Spinal cord (tissue), 9 donors: ENCODE measurements at regions not wholly inside any gene's neighbourhood (a gene's known extent, or its start where the extent isn't known, plus 50 kb on each side); places are given as distances from the start of the nearest gene placed in this dataset.
A peak's percentile ranks its signal among the peaks of the same experiment; 100 is the strongest.

Source experiments
- DNase-seq, 6 donors: peaks; one replicate each; pipeline versions ENCODE4 v3.0.0 to v3.0.0-alpha.2; 2013 to 2015; ENCODE audit warnings: low spot score in 6 of 6, low read depth in 4 of 6
- H3K27ac ChIP-seq: one replicate; pipeline ENCODE4 v1.5.1; 2013; ENCODE audit warnings: low read depth, low read length, control low read depth
- H3K27me3 ChIP-seq: one replicate; pipeline ENCODE4 v1.6.1; 2013; ENCODE audit warnings: low read length; ENCODE audit not compliant: control insufficient read depth, insufficient read depth
- H3K36me3 ChIP-seq: one replicate; pipeline ENCODE4 v1.6.1; 2013; ENCODE audit warnings: low read length; ENCODE audit not compliant: control insufficient read depth, insufficient read depth
- H3K4me1 ChIP-seq: one replicate; pipeline ENCODE4 v1.6.1; 2013; ENCODE audit warnings: low read length; ENCODE audit not compliant: control insufficient read depth, insufficient read depth
- H3K4me3 ChIP-seq: one replicate; pipeline ENCODE4 v1.5.1; 2013; ENCODE audit warnings: low read depth, low read length, control low read depth
- H3K9me3 ChIP-seq: one replicate; pipeline ENCODE4 v1.6.1; 2013; ENCODE audit warnings: low read length; ENCODE audit not compliant: control insufficient read depth, insufficient read depth
- WGBS: methylation state at CpG from one replicate; pipeline ENCODE4 v1.1.5; 2013; ENCODE audit warnings: missing lambda C conversion rate; ENCODE audit not compliant: insufficient coverage; 5-methylcytosine and 5-hydroxymethylcytosine counted together
- donor health status: healthy.

DNA sequence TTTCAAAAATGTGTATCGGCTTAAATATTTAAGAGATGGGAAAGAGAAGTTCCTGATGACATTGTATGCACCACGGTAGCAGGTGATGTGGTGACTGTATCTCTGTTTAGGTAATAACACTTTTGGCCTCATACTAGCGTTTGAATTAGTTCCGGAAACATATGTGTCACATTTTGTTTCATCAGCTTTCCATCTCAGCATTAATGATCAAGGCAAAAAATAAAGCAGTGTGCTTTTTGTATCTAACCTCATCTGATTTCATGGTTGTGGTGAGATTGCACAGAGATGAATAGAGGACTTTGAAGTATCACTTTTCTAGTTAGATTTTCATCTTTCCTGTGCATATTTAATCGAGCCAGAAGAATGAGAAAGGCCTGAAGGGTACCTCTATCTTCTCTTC is 206.4 kb upstream of the SPRY1 start:
- WGBS = 100% methylated on average over 1 of the region's 5 CpGs
- Histone ChIP-seq H3K4me1 (no peaks in the 10 kb centered on the region), H3K36me3 (no peaks in the 10 kb centered on the region), H3K27ac (no peak overlapping the region), H3K4me3 (no peak overlapping the region), H3K27me3 (no peaks in the 10 kb centered on the region), H3K9me3 (no peaks in the 10 kb centered on the region)
- DNase-seq = no peak

DNA sequence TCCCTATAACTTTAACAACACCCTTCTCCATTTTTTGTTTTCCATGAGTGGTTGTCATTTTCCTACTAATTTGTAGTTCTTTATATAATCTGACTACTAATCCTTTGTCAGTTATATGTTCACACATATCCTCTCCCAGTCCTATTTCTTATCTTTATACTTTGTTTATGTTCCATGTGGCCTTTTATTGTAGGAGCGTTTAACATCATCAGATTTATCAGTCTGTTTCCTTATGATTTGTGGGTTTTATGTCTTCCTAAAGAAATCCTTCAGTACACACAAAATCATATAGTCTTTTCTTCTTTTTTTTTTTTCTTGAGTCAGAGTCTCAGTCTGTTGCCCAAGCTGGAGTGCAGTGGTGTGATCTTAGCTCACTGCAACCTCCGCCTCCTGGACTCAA is 204.9 kb upstream of the SPRY1 start:
- no CpG with 5 or more reads among the region's 2 CpGs for WGBS
- Histone ChIP-seq H3K4me1 (no peaks in the 10 kb centered on the region), H3K27me3 (no peaks in the 10 kb centered on the region), H3K27ac (no peak overlapping the region), H3K4me3 (no peak overlapping the region), H3K9me3 (no peaks in the 10 kb centered on the region), H3K36me3 (no peaks in the 10 kb centered on the region)
- no peak for DNase-seq

DNA sequence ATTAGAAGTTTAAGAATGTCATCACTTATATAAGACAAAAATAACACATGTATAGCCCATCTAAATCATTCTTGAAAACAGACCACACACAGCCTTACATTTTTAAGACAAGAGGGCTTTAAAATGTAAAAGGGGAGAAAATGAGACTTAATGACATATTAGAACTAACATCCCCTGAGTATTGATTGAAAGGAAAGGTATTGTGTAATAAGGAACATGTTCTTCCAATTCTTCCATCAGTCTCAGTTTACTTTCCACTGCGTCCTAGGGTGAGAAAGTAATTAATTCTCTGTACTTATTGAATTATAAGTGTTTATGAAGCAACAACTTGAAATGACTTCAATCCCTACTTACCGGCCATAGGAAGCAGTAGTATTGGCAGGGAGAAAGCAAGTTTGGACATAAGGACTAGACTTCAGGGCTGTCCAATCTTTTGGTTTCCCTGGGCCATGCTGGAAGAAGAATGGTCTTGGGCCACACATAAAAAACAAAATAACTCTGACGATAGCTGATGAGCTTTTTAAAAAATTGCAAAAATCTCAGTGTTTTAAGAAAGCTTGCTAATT is 202.7 kb upstream of the SPRY1 start:
- Histone ChIP-seq H3K27me3 (no peaks in the 10 kb centered on the region), H3K27ac (no peak overlapping the region), H3K4me3 (no peak overlapping the region), H3K4me1 (no peaks in the 10 kb centered on the region), H3K36me3 (no peaks in the 10 kb centered on the region), H3K9me3 (no peaks in the 10 kb centered on the region)
- no peak for DNase-seq
- 100% methylated on average over 1 of the region's 3 CpGs for WGBS

DNA sequence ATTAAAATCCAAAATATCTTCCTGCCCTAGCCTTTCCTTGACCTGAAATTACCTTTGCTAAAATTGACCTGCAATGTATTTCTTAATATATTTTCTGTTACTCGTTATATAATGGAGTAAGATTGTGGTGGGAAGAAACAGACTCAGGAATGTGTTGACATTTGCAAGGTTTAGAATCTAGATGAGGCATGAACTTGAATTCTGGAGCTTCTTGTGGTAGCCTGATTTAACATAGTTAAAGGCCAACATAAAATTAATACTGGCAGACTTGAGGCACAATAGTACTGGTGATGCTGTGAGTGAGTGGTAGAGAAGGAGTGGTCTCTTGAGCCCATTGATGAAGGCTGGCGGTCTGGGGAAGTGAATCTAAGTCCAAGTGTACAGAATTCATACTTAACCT is 197.9 kb upstream of the SPRY1 start:
- Histone ChIP-seq H3K4me1 (no peaks in the 10 kb centered on the region), H3K4me3 (no peak overlapping the region), H3K27me3 (no peaks in the 10 kb centered on the region), H3K36me3 (no peaks in the 10 kb centered on the region), H3K9me3 (no peaks in the 10 kb centered on the region), H3K27ac (no peak overlapping the region)
- no CpG with 5 or more reads among the region's 2 CpGs for WGBS
- no peak for DNase-seq

DNA sequence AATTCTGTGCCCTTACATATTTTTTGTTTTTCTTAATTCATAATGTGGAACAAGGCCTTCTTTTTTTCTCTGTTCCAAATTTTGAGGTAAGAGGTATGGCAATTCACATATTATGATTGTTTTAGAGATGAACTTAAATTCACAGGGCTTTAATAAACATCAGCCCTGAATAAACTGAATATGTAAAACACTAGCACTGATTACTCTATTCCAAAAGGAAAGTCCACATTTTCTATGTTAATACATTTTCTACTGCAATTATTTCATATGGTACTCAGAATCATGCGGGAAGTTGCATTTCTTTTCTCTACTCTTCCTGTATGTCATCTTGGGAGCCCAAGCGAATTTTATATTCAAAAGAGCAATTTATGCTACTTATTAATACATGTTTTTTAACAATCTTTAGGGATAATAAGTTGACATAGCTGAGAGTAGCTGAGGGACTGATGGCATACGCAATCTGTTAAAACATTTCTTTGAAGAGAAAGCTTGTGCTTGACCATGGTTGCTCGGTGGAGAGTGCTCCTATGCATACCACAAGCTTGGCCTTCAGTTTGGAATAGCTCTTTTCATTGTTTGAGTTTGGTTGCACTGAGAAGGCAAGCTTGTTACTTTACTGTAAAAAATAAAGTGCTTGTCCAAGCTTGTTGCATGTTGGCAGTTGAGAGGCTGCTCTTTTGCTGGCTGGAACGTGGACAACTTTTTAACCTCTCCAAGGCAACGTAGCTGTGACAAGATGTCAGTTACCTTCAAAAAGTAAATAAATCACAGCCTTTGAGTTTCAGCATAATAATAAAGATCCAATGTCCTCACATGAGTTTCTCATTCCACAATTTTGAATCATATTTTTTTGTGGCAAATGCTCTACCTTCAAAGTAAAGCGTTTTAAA is 196.3 kb upstream of the SPRY1 start:
- Histone ChIP-seq H3K27me3 (no peaks in the 10 kb centered on the region), H3K4me3 (no peak overlapping the region), H3K4me1 (no peaks in the 10 kb centered on the region), H3K36me3 (no peaks in the 10 kb centered on the region), H3K9me3 (no peaks in the 10 kb centered on the region), H3K27ac (no peak overlapping the region)
- WGBS = 73% methylated on average over 2 of the region's 7 CpGs
- DNase-seq = peak in 1 of 6 donors; percentile 7

DNA sequence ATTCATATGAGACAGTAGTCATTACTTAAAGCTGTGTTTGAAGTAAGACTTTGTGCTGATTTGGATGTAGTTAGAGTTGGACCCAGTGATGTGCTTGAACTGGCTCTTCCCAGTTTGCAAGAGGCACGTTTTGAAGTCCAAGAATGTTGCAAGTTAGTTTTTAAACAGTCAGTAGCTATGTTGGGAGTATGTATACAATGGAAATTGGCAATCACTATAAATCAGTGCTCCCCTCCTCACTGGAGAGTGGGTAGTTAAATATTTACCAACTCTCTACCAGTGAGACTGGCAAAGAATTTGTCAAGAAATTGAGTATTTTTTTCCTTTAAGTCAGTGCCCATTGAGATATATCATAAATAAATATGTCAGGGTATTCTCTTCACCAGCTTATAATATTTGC is 191.9 kb upstream of the SPRY1 start:
- DNase-seq = no peak
- H3K9me3 ChIP-seq = no peaks in the 10 kb centered on the region
- H3K4me1 ChIP-seq = no peaks in the 10 kb centered on the region
- no peaks in the 10 kb centered on the region for H3K27me3 ChIP-seq
- WGBS = 17% methylated on average over 1 of the region's 1 CpG
- no peak overlapping the region for H3K4me3 ChIP-seq
- H3K27ac ChIP-seq = no peak overlapping the region
- H3K36me3 ChIP-seq = no peaks in the 10 kb centered on the region

DNA sequence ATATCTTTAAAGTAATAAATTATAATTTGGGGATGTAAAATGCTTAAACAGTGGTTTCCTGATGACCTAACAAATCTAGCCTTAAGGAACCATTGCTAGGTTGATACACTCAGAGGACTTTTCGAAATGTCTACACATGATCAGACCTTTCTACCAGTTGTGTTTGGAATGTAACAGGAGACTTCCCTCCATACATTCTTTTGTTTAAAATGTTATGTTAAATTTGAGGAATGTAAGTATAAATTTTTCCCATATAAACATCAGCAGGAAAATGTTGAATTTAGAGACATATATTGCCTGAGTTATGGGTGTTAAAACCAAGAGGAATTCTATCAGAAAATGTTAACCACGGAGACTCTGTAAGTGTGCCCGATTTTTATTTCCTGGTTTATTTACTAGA is 190.6 kb upstream of the SPRY1 start:
- WGBS = 100% methylated on average over 1 of the region's 3 CpGs
- H3K27me3 ChIP-seq = no peaks in the 10 kb centered on the region
- H3K9me3 ChIP-seq = no peaks in the 10 kb centered on the region
- DNase-seq = no peak
- no peak overlapping the region for H3K27ac ChIP-seq
- no peak overlapping the region for H3K4me3 ChIP-seq
- no peaks in the 10 kb centered on the region for H3K36me3 ChIP-seq
- H3K4me1 ChIP-seq = no peaks in the 10 kb centered on the region

DNA sequence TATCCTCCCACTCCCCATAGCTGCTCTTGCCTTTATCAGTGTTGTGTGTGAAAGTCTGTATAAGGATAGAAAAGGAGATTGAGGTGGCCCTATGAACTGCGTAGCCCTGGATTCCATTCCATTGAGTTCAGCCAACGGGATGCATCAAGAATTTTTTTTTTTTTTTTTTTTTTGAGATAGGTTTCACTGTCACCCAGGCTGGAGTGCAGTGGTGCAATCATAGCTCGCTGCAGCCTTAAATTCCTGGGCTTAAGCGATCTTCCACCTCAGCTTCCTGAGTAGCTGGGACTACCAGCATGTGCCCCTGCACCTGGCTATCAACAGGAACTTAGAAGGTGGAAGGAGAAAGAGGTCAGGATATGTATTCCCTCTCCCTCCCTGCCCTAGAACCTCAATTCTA is 187.2 kb upstream of the SPRY1 start:
- DNase-seq = no peak
- Histone ChIP-seq H3K9me3 (no peaks in the 10 kb centered on the region), H3K27ac (no peak overlapping the region), H3K36me3 (no peaks in the 10 kb centered on the region), H3K4me3 (no peak overlapping the region), H3K27me3 (no peaks in the 10 kb centered on the region), H3K4me1 (no peaks in the 10 kb centered on the region)
- 100% methylated on average over 2 of the region's 4 CpGs for WGBS

DNA sequence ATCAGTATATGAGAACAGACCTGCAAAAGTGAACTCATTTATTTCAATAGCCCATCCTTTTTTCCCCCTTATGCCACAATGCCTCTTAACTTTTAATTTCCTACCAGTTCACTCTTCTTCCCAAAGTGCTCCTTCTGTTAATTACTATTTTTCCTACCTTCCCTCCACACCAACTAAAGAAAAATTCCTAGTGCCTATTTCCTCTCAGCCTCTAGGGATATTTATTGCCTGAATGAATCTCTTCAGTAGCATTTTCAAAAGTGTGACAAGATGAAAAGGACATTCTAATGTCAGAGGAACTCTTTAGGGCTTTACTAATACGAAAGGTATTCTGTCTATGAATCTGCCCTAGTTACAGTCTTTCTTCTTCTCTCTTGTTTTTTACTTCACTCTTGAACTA is 181.1 kb upstream of the SPRY1 start:
- no CpG with 5 or more reads among the region's 1 CpG for WGBS

DNA sequence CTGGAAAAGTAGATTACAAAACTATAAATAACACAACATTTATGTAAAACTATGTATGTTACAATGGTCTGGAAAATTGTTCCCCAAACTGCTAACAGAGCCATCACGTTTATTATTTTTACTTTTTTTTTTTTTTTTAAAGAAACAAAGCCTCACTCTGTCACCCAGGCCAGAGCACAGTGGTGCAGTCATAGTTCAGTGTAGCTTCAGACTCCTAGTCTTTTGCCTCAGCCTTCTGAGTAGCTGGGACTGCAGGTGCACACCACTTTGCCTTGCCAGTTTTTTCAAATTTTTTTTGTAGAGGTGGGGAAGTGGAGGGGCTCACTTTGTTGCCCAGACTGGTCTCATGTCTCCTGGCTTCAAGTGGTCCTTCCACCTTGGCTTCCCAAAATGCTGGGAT is 180.1 kb upstream of the SPRY1 start:
- H3K4me1 ChIP-seq = no peaks in the 10 kb centered on the region

More for the DNA sequence above, 181.1 kb upstream of the SPRY1 start:
- Histone ChIP-seq H3K27me3 (no peaks in the 10 kb centered on the region), H3K27ac (no peak overlapping the region), H3K4me1 (no peaks in the 10 kb centered on the region), H3K36me3 (no peaks in the 10 kb centered on the region), H3K4me3 (no peak overlapping the region), H3K9me3 (no peaks in the 10 kb centered on the region)
- peak in 1 of 6 donors; percentile 20 for DNase-seq

More for the DNA sequence above, 180.1 kb upstream of the SPRY1 start:
- Histone ChIP-seq H3K9me3 (no peaks in the 10 kb centered on the region), H3K27ac (no peak overlapping the region), H3K36me3 (no peaks in the 10 kb centered on the region), H3K4me3 (no peak overlapping the region), H3K27me3 (no peaks in the 10 kb centered on the region)
- DNase-seq = no peak
- no CpG with 5 or more reads among the region's 1 CpG for WGBS
